Muscle of arm (tissue), 1 donor: ENCODE measurements at regions not wholly inside any gene's neighbourhood (a gene's known extent, or its start where the extent isn't known, plus 50 kb on each side); places are given as distances from the start of the nearest gene placed in this dataset.
"Not testable (repeated sequence)": the region's sequence is repeated elsewhere in the genome, so short reads cannot be mapped to it uniquely, and the experiment has no call there.

Source experiments
- DNase-seq: peaks from one replicate; pipeline ENCODE4 v3.0.0-alpha.2; 2013

GRCh38 chr9:104980039-104980654 lies 52.2 kb upstream of the ABCA1 start:
- no peak for DNase-seq

DNA sequence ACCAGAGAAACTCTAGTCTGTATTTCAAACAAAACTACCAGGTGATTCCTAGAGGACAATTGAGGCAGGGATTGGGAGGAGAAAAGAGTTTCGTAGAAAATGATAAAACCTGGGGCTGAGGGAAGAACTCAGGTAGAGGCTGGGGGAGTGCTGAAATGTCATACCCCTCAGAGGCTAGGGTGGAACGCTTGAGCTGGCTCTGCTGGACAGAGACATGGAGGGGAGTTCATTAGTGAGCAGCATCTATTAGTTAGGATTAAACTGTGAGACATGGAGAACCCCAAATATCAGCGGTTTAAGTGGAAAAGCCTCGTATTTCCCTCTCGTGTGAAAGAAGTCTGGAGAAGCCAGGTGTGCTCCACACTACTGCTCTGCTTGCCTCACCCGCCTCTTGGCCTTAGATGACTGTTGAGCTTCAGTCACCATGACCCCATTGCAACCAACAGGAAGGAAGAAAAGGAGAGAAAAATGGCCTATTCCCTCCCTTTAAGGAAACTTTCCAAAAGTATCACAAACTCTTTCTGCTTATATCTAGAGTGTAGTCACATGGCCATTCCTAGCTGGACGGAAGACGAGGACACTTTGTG lies 53.7 kb upstream of the ABCA1 start:
- no peak for DNase-seq

GRCh38 chr9:104982543-104982942 lies 54.6 kb upstream of the ABCA1 start:
- DNase-seq, result no peak

DNA sequence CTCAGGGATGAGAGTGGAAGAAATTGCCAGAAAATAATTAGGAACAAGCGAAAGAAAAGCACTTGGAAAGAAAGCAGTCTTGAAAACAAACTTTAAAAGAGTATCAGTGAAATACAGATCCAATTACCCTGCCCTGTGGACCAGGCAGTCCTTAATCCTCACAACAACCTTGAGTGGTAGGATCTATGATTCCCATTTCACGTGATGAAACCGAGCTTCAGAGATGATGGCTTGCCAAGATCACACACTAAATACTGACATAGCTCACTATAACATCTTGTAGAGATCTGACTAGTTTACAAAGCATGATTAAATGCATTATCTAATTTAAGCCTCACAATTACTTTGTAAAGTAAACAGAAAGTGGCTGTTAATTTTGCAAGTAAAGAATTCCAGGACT lies 55.5 kb upstream of the ABCA1 start:
- DNase-seq, result no peak

- no peak for DNase-seq
Measured at GRCh38 chr9:104984121-104984520, 56.2 kb upstream of the ABCA1 start.

DNA sequence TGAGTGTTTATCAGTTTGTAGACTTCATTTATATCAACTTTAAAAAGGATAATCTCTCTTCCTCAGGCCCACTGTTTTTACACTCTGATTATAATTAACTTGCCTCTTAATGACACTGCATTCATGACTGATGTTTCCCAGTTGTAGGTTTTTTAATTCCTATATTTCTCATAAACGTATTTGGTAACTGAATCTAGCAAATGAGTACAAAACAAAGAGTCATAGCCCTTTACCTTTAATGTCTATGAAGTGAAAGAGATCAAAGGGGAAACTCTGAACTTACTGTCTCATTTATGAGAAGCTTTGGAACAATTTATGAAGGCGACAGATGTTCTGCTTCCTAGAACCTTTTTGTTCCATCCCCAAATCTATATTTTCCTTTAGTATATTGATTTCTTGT lies 56.6 kb upstream of the ABCA1 start:
- DNase-seq, result no peak

DNA sequence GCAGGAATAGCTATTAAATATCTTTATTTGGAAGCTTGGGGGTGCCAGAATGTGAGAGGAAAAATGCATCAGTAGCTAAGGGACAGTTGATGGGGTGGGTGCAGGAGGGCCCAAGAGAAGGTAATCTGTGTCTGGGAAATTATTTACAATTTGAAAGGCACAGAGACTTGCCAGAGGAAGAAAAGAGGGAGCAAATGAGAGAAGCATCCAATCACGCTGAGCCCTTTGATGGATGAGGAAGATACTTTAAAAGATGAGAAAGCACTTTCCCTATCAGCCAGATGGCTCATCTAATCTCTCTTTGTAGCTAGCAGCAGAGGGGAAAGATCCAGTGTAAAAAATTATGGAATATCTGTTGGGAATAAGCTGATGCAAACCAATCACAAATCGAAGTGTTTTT lies 57.0 kb upstream of the ABCA1 start:
- no peak for DNase-seq

DNA sequence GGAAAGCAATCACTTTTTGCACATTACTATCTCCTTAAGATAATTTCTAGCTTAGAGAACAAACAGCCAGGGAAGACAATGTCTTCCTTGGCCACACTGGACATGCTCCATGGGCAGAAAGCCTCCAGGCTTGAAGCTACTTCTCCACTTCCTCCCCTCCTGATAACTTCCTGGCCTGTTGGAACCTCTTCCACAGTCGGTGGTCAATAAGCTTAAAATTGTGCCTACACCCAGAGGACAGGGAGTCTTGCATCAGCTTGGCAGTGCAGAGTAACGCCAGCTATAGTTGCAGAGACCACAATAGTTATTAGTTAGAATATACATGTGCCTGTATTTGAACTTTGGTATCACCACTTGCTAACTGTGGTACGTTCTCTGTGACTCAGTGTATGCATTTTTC lies 58.1 kb upstream of the ABCA1 start:
- DNase-seq, result no peak

DNA sequence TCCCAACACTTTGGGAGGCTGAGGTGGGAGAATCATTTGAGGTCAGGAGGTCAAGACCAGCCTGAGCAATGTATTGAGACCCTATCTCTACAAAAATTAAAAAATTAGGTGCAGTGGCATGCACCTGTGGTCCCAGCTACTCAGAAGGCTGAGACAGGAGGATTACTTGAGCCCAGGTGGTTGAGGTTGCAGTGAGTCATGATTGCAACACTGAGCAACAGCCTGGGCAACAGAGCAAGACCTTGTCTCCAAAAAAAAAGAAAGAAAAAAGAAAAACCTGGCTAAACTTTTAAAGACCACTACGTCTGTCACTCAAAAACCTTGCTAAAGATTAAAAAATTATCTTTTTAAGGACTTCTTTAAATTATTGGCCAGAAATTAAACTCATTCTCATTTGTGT lies 59.8 kb upstream of the ABCA1 start:
- DNase-seq, result no peak

DNA sequence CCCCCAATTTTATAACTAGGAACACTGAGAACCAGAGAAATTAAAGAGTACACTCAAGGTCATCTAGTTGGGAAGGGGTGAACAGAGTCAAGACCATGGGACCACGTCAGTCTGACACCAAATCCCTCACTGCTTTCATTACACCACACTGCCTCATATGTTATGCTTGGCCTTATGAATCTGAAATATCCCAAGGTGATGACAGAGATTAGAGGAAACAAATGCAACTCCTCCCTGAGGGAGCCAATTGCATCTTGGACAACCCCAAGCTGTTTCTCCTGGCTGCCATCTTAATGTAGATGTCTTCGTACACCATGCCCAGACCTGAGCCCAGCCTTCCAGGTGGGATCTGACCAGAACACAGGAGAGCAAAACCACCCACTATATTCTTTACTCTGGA lies 60.6 kb upstream of the ABCA1 start:
- no peak for DNase-seq

DNA sequence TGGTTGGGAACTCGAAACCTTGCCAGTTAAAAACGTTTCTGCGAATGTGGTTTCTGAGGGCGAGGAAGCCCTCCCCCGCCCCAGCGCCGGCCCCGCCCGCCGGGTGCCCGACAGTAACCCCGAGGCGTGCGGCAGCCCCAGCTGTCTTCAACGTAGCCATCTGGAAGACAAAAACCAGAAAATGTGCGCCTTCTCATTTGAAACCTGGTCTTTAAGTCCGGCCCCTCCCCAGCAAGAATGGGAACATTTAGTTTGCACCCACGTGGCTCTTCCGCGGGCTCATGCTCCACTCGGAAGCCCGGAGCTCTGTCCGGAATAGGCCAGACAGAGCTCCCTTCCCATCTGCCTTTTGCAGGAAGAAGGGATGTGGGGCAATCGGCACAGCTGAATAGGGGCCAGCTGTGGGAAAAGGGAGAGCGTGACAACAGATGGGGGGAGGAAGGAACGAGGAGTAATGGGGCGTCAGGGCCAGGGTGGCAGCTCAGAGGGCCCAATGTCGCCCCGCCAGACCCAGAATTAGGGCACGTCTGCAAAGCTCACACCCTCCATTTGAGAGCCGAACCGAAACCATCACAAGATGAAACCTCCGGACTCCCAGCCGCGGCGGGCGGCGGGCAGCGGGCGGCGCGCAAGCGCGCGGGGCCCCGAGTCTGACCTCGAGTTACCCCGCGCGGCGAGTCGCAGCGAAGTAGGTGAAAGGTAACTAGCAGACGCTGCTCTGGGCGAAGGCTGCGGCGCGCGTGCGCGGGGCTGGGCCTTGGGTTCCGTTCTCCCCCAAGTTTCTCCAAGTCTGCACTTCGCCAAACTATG lies 63.4 kb upstream of the ABCA1 start:
- peak; percentile 87 for DNase-seq

DNA sequence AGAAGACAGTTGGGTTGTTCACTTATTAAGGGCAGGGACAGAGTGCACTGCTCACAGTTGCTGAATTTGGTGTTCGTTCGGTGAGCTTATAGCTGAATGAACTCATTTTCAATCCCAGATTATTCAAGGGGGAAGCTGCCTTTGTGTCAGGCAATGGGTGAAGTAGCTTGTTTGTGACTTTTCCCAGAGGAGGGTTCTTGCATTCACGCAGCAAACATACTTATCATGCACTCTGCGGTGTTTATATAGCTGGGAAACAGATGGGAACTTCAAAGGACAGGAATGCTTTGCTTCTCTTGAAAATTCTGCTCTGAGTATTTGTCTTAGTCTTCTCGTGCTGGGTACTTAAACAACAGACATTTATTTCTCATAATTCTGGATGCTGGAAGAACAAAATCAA lies 64.7 kb upstream of the ABCA1 start:
- DNase-seq, result no peak

- peak; percentile 27 for DNase-seq
Measured at GRCh38 chr9:104993291-104993963, 65.5 kb upstream of the ABCA1 start.

- no peak for DNase-seq
Measured at GRCh38 chr9:104997536-104997935, 69.6 kb upstream of the ABCA1 start.

- no peak for DNase-seq
Measured at GRCh38 chr9:104999136-104999535, 71.2 kb upstream of the ABCA1 start.

GRCh38 chr9:105000529-105000928 lies 72.6 kb upstream of the ABCA1 start:
- DNase-seq, result not testable (repeated sequence)

DNA sequence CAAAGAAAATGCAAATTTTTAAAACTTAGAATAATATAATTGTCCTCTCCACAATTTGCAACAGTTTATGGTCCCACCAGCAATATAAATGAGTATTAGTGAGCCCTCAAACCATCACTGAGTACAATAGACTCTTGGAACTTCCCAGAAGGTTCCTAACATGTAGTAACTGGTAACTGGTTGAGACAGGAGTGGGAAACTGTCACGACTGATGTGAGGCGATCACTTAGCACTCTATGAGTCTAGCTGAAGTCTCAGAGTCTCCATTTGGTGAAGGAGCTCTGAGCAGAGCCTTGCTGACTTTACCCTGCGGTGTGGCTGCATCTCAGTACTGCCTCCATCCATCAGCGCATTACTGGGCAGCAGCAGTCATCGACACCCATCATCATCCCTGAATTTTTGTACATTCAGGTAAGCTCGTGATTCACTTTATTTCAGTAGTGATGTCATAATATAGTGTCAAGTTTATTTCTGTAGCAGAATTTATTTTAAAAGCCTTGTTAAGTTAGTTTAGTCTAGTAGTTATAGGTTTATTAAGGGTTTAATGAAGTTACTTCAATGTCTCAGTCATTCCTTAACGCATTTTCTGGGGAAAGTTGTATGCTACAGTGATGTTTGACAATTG lies 76.6 kb upstream of the ABCA1 start:
- DNase-seq, result no peak

GRCh38 chr9:105005186-105005585 lies 77.2 kb upstream of the ABCA1 start:
- DNase-seq, result no peak

- no peak for DNase-seq
Measured at GRCh38 chr9:105006514-105006913, 78.6 kb upstream of the ABCA1 start.

DNA sequence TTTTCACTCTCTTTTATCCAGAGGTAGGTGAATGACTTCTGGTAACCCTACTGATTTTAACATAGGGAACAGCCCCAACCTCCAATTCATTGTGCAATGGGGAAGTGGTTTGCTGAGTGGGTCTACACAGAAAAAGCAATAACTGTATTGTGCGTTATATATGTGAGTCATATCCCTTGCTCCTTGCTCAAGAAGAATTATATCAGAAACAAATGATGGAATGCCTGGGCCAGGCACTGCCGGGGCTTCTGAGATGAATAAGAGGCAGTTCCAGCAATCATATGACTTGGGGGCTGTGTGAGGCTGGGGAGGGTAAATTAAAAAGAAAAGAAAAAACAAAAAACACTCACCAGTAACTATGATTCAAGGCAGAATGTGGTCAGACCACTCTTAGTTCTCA lies 79.2 kb upstream of the ABCA1 start:
- no peak for DNase-seq

DNA sequence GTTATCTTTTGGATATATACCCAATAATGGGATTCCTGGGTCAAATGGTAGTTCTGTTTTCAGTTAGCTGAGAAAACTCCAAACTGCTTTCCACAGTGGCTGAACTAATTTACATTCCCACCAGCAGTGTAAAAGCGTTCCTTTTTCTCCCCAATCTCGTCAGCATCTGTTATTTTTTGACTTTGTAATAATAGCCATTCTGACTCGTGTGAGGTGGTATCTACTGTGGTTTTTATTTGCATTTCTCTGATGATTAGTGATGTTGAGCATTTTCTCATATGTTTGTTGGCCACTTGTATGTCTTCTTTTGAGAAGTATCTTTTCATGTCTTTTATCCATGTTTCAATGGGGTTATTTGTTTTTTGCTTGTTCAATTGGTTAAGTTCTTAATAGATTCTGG lies 82.1 kb upstream of the ABCA1 start:
- not testable (repeated sequence) for DNase-seq

DNA sequence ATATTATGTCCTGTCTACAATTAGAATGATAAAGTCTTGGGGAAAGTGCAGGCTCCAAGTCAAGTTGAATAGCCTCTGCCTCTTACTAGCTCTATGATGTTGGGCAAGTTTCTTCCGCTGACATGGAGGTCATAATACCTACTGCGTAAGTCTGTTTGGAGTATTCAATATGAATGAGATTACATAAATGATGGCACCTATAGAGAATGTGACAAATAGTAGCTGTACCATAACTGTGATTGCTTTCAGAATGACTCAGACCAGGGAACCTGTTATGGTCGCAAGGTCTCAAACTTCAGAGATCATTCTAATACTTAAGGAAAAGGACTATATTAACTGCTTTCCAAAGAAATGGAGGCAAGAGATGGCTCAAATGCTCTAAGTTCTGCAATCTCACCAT lies 94.0 kb upstream of the ABCA1 start:
- no peak for DNase-seq
